NT2/D1 (cell line): ENCODE measurements at regions not wholly inside any gene's neighbourhood (a gene's known extent, or its start where the extent isn't known, plus 50 kb on each side); places are given as distances from the start of the nearest gene placed in this dataset.

Experiments
- SUZ12 ChIP-seq: IDR thresholded peaks from 2 replicates; pipeline ENCODE4 v1.6.1; 2011; ENCODE audit not compliant: insufficient read length, insufficient read depth; ENCODE audit errors: extremely low read depth
- YY1 ChIP-seq: IDR thresholded peaks from 2 replicates; pipeline ENCODE4 v1.6.1; 2011; ENCODE audit not compliant: insufficient read length, insufficient read depth

GRCh38 chr2:145728511-145728910 lies 1208.6 kb upstream of the ZEB2 start:
- TF ChIP-seq YY1 (no peak), SUZ12 (no peak)
